ENCODE measurements at regions not wholly inside any gene's neighbourhood (a gene's known extent, or its start where the extent isn't known, plus 50 kb on each side); places are given as distances from the start of the nearest gene placed in this dataset.

GRCh38 chr16:64171632-64172031 is 950.2 kb downstream of the CDH11 start:
- TF ChIP-seq CTCF (IDR thresholded peaks at IDR 0.05; ENCODE audit: low read length) (no peak), EZH2 (optimal IDR thresholded peaks at IDR 0.05; ENCODE audit: low read depth, low read length) (no peak)
